Mesendoderm (in vitro differentiated cells): ENCODE measurements at regions not wholly inside any gene's neighbourhood (a gene's known extent, or its start where the extent isn't known, plus 50 kb on each side); places are given as distances from the start of the nearest gene placed in this dataset.
A peak's percentile ranks its signal among the peaks of the same experiment; 100 is the strongest.

Experiments used
- DNase-seq: peaks from one replicate; pipeline ENCODE4 v3.0.0; 2013
- H2AK5ac ChIP-seq: 2 replicates; pipeline ENCODE4 v1.6.1; 2013; ENCODE audit warnings: low read length, inconsistent platforms
- H2BK120ac ChIP-seq: 2 replicates; pipeline ENCODE4 v1.6.1; 2013; ENCODE audit warnings: low read depth, mild to moderate bottlenecking, low read length, moderate library complexity, mixed read lengths
- H2BK15ac ChIP-seq: replicated peaks from 2 replicates; pipeline ENCODE4 v1.6.1; 2013; ENCODE audit warnings: low read depth, mild to moderate bottlenecking, moderate library complexity
- H2BK5ac ChIP-seq: 2 replicates; pipeline ENCODE4 v1.6.1; 2013; ENCODE audit warnings: low read length, inconsistent platforms
- H3K18ac ChIP-seq: 2 replicates; pipeline ENCODE4 v1.6.1; 2013; ENCODE audit warnings: mild to moderate bottlenecking, low read length, mixed read lengths
- H3K23ac ChIP-seq: one replicate; pipeline ENCODE4 v1.6.1; 2013; ENCODE audit warnings: low read length
- H3K27ac ChIP-seq: 2 replicates; pipeline ENCODE4 v1.5.1; 2013; ENCODE audit warnings: low read depth, mild to moderate bottlenecking, inconsistent platforms, low read length, moderate library complexity
- H3K27me3 ChIP-seq: 2 replicates; pipeline ENCODE4 v1.6.1; 2013; ENCODE audit warnings: low read length, control low read depth, mild to moderate bottlenecking, inconsistent platforms; ENCODE audit not compliant: insufficient read depth, poor library complexity
- H3K36me3 ChIP-seq: 2 replicates; pipeline ENCODE4 v1.6.1; 2013; ENCODE audit warnings: low read length, inconsistent platforms; ENCODE audit not compliant: control insufficient read depth, insufficient read depth
- H3K4ac ChIP-seq: one replicate; pipeline ENCODE4 v1.6.1; 2013; ENCODE audit warnings: low read depth, mild to moderate bottlenecking, low read length, moderate library complexity
- H3K4me1 ChIP-seq: 2 replicates; pipeline ENCODE4 v1.6.1; 2013; ENCODE audit warnings: low read depth, low read length, inconsistent platforms; ENCODE audit not compliant: control insufficient read depth
- H3K4me2 ChIP-seq: 2 replicates; pipeline ENCODE4 v1.6.1; 2013; ENCODE audit warnings: low read length
- H3K4me3 ChIP-seq: 2 replicates; pipeline ENCODE4 v1.5.1; 2013; ENCODE audit warnings: mild to moderate bottlenecking, low read length
- H3K56ac ChIP-seq: one replicate; pipeline ENCODE4 v1.6.1; 2013; ENCODE audit warnings: low read length
- H3K79me1 ChIP-seq: 2 replicates; pipeline ENCODE4 v1.6.1; 2013; ENCODE audit warnings: low read length, inconsistent platforms
- H3K79me2 ChIP-seq: 2 replicates; pipeline ENCODE4 v1.6.1; 2013; ENCODE audit warnings: mild to moderate bottlenecking, low read length; ENCODE audit not compliant: control insufficient read depth, insufficient read depth
- H3K9ac ChIP-seq: 2 replicates; pipeline ENCODE4 v1.6.1; 2013; ENCODE audit warnings: low read length, inconsistent platforms
- H4K5ac ChIP-seq: one replicate; pipeline ENCODE4 v1.6.1; 2013; ENCODE audit warnings: low read length
- H4K8ac ChIP-seq: one replicate; pipeline ENCODE4 v1.6.1; 2013; ENCODE audit warnings: low read depth, mild to moderate bottlenecking, control low read depth, low read length, moderate library complexity
- WGBS: extraction: QIAGEN DNeasy Blood & Tissue Kit; methylation state at CpG from one replicate; pipeline ENCODE4 v1.1.7; 2013; ENCODE audit warnings: low lambda C conversion rate, missing lambda C conversion rate; ENCODE audit not compliant: insufficient coverage; ENCODE audit errors: extremely low coverage; 5-methylcytosine and 5-hydroxymethylcytosine counted together

DNA sequence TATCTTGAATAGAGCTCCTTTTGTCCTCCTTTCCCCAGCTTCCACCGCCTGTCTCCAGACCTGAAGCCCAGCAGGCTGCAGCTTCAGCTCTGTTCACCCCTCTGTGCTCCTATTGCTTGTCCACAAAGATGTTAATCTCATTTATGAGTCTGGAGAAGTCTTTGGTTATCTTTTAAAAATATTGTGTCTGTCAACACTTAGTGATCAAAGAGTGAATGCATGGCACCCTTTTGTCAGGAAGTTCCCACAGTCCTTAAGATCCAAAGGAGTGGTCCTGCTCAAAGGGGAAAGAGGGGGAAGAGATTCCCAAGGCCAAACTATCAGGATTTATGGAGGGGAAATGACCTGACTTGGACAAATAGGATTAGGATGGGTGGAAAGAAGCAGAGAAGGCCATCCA, 118.9 kb downstream of the ACAA2 start:
- peak; percentile 72 for DNase-seq
- H3K4ac ChIP-seq: no peak overlapping the region
- H4K5ac ChIP-seq: peak overlapping the region; percentile 72
- H3K18ac ChIP-seq: no peak overlapping the region
- H3K9ac ChIP-seq: no peak overlapping the region
- no peaks in the 10 kb centered on the region for H3K27me3 ChIP-seq
- no peak overlapping the region for H4K8ac ChIP-seq
- no peak overlapping the region for H2BK15ac ChIP-seq
- H3K4me2 ChIP-seq: no peak overlapping the region
- H3K79me1 ChIP-seq: no peaks in the 10 kb centered on the region
- no peaks in the 10 kb centered on the region for H3K36me3 ChIP-seq
- no peaks in the 10 kb centered on the region for H3K79me2 ChIP-seq
- no peak overlapping the region for H3K23ac ChIP-seq
- H3K56ac ChIP-seq: peak overlapping the region; percentile 68
- peaks cover 32% of the 10 kb centered on the region for H3K4me1 ChIP-seq
- WGBS: no CpG with 5 or more reads among the region's 1 CpG
- H3K4me3 ChIP-seq: no peak overlapping the region
- no peak overlapping the region for H2BK5ac ChIP-seq
- H3K27ac ChIP-seq: no peak overlapping the region
- no peak overlapping the region for H2BK120ac ChIP-seq
- H2AK5ac ChIP-seq: no peak overlapping the region

DNA sequence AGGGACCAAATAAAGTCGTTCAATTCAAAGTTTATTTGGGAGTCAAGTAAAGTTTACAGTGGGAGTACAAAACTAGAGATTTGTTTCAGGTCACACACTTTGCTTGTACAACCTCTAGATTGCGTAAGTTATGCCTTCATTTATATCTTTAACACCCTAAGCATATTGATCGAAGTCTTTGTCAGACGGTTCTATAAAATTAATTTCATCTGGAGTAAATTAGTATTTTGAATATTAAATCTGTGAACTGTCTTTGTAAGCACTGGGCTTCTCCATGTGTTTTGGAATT, 119.7 kb downstream of the ACAA2 start:
- Histone ChIP-seq H3K27ac (no peak overlapping the region), H3K79me1 (no peaks in the 10 kb centered on the region), H2BK15ac (no peak overlapping the region), H2BK5ac (peak overlapping the region; percentile 84), H3K18ac (no peak overlapping the region), H3K4me1 (peaks cover 32% of the 10 kb centered on the region), H3K4ac (no peak overlapping the region), H3K4me3 (no peak overlapping the region), H4K5ac (no peak overlapping the region), H3K36me3 (no peaks in the 10 kb centered on the region), H2AK5ac (peak overlapping the region; percentile 32), H4K8ac (no peak overlapping the region), H3K27me3 (no peaks in the 10 kb centered on the region), H3K23ac (no peak overlapping the region), H2BK120ac (no peak overlapping the region), H3K79me2 (no peaks in the 10 kb centered on the region), H3K56ac (peak overlapping the region; percentile 63), H3K9ac (no peak overlapping the region), H3K4me2 (no peak overlapping the region)
- DNase-seq: no peak
- WGBS: no CpG with 5 or more reads among the region's 4 CpGs

- Histone ChIP-seq H4K5ac (no peak overlapping the region), H2BK15ac (no peak overlapping the region), H2AK5ac (peak overlapping the region; percentile 32), H3K79me2 (no peaks in the 10 kb centered on the region), H3K27me3 (no peaks in the 10 kb centered on the region), H2BK120ac (peak overlapping the region; percentile 68), H3K36me3 (no peaks in the 10 kb centered on the region), H2BK5ac (peak overlapping the region; percentile 84), H3K4me2 (no peak overlapping the region), H3K79me1 (no peaks in the 10 kb centered on the region), H3K56ac (peak overlapping the region; percentile 69), H3K23ac (no peak overlapping the region), H3K27ac (no peak overlapping the region), H3K9ac (no peak overlapping the region), H3K18ac (peak overlapping the region; percentile 23), H3K4me1 (peaks cover 28% of the 10 kb centered on the region), H3K4me3 (no peak overlapping the region), H4K8ac (no peak overlapping the region), H3K4ac (no peak overlapping the region)
- WGBS: no CpG with 5 or more reads among the region's 10 CpGs
- DNase-seq: peak; percentile 37
Observed at GRCh38 chr18:49692906-49693716, 120.2 kb downstream of the ACAA2 start.

GRCh38 chr18:49691177-49691608, 122.1 kb downstream of the ACAA2 start:
- no CpG with 5 or more reads among the region's 2 CpGs for WGBS
- no peak overlapping the region for H2BK15ac ChIP-seq
- H3K18ac ChIP-seq: peak overlapping the region; percentile 9
- H4K5ac ChIP-seq: no peak overlapping the region
- no peak overlapping the region for H3K23ac ChIP-seq
- H4K8ac ChIP-seq: no peak overlapping the region
- no peak overlapping the region for H2BK5ac ChIP-seq
- no peak overlapping the region for H3K56ac ChIP-seq
- peaks cover 15% of the 10 kb centered on the region for H3K4me1 ChIP-seq
- peak overlapping the region; percentile 2 for H3K4ac ChIP-seq
- H3K79me2 ChIP-seq: no peaks in the 10 kb centered on the region
- H3K79me1 ChIP-seq: no peaks in the 10 kb centered on the region
- no peak overlapping the region for H3K27ac ChIP-seq
- H2AK5ac ChIP-seq: no peak overlapping the region
- no peak for DNase-seq
- H3K4me3 ChIP-seq: no peak overlapping the region
- H2BK120ac ChIP-seq: no peak overlapping the region
- H3K27me3 ChIP-seq: no peaks in the 10 kb centered on the region
- no peaks in the 10 kb centered on the region for H3K36me3 ChIP-seq
- no peak overlapping the region for H3K4me2 ChIP-seq
- no peak overlapping the region for H3K9ac ChIP-seq

DNA sequence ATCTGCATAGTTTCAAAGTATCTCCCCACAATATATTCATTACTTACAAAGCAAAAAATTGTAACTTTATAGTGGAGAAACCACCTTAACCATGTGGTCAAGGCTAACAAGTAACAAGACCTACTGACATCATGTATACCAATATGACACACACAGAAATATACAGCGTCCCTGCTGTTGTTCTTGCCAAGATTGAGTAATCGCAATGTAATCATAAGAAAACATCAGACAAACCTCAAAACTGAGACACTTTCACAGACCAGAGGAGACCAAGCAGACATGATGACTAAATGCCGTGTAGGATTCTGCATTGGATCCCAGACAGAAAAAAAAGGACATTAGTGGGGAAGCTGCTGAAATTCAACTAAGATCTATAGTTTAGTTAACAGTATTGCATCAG, 123.0 kb downstream of the ACAA2 start:
- Histone ChIP-seq H3K56ac (no peak overlapping the region), H3K4me3 (no peak overlapping the region), H3K4me2 (no peak overlapping the region), H3K79me2 (no peaks in the 10 kb centered on the region), H3K18ac (no peak overlapping the region), H2BK15ac (no peak overlapping the region), H3K27ac (no peak overlapping the region), H4K5ac (no peak overlapping the region), H4K8ac (no peak overlapping the region), H2BK5ac (no peak overlapping the region), H3K4ac (no peak overlapping the region), H3K79me1 (no peaks in the 10 kb centered on the region), H2BK120ac (no peak overlapping the region), H3K4me1 (peaks cover 15% of the 10 kb centered on the region), H3K9ac (no peak overlapping the region), H3K36me3 (no peaks in the 10 kb centered on the region), H2AK5ac (no peak overlapping the region), H3K27me3 (no peaks in the 10 kb centered on the region), H3K23ac (no peak overlapping the region)
- WGBS: no CpG with 5 or more reads among the region's 3 CpGs
- no peak for DNase-seq
